NCI-H2196 treated with DMSO at 0.1 percent for 48 hours (cell line): ENCODE measurements at regions not wholly inside any gene's neighbourhood (a gene's known extent, or its start where the extent isn't known, plus 50 kb on each side); places are given as distances from the start of the nearest gene placed in this dataset.

Experiments
- DNase-seq: peaks from one replicate; lab custom pipeline; 2025; ENCODE audit not compliant: unreplicated experiment; lab: John Stamatoyannopoulos, UW

DNA sequence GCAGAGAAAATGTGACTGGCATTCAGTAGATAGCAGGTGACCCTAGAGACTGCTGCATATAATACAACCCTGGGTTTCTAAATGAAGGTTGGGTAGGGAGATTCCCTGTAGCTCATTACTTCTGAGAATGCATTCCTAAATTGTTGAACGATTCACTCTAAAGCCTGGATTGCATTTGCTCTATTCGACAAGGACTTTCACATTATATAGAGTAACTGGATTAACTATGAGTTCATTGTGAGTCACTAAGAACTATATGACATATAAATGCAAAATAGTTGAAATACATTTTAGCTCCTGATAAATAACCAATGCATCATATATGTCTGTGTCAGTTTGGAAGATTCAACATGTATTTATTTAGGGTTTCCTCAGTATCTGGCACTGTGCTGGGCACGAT is 294.7 kb upstream of the CCDC54 start:
- DNase-seq: no peak

DNA sequence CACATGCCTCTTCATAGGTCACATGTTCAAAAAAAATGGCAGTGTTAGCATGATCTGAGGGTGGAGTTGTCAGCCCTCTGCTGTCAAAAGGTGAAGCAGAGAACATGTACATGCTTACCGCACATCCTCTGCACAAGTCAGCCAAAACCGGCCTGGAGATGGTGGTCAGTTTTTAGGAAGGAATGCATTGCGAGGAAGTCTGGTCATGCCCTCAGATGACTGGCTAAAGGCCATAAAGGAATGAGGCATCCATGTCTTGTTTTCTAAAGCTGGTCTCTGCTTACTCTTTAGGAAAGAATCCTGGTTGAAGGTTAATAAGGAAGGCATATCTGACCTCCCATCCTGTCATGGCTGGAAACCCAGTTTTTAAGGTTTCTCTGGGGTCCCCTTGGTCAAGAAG is 292.0 kb upstream of the CCDC54 start:
- no peak for DNase-seq

GRCh38 chr3:107092121-107092520 is 285.1 kb upstream of the CCDC54 start:
- DNase-seq: no peak

- no peak for DNase-seq
Measured at GRCh38 chr3:107098864-107099263, 278.4 kb upstream of the CCDC54 start.

DNA sequence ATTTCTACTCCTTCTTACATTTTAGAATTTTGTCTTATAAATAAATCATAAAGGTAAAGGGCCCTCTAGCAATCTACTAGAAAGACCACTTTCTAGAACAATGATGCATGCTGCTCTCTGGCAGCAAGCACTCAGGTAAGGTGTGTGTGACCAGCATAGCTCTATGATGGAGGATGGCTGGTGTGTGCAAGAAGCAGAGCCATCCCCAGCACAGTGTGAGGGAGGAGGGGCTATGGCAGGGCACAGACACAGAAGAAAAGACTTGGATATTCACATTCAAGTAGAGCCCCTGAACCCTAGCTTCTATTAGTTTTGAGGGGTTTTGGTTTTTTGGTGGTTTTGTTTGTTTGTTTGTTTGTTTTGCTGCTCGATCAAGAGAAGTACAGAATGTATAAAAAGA is 277.1 kb upstream of the CCDC54 start:
- no peak for DNase-seq

GRCh38 chr3:107100573-107100972 is 276.7 kb upstream of the CCDC54 start:
- no peak for DNase-seq

DNA sequence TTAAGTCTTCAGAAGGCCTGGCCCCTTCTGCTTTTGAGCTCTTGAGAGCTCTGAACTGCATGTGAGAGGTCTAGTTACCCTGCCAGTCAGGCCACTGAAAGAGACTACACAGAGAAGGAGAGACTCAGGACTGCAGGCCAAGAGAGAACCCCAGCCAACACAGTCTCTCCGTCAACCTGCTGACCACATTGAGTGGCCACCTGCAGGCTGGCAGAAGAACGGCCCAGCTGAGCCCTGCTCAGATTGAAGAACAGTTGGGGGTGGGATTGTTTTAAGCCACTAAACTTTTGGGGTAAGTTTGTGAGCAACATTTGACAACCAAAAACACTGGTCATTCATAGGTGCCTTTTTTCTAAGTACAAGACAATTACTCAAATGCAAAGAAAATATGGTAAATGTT is 273.5 kb upstream of the CCDC54 start:
- no peak for DNase-seq

DNA sequence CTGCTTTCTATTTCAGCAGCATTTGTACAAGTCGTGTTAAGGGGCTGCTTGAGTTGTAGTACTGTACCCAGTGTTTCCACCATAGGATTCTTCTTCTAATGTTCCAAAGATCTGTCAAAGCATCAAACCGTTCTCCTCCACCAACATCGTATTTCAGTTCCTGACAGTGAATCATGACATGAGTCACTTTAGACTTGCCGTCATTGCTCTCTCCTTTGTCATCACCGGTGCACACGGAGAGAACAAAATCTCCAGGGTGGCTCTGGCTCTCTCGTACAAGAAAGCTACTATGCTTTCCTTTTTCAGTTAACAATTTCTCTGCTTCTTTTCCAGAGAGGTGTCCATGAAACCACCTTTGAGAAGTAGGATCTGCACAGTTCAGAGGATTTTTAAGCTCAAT is 270.9 kb upstream of the CCDC54 start:
- no peak for DNase-seq

- DNase-seq: no peak
Measured at GRCh38 chr3:107106907-107107306, 270.3 kb upstream of the CCDC54 start.

- no peak for DNase-seq
Measured at GRCh38 chr3:107110596-107111305, 266.5 kb upstream of the CCDC54 start.

- DNase-seq: no peak
Measured at GRCh38 chr3:107111872-107112271, 265.4 kb upstream of the CCDC54 start.

DNA sequence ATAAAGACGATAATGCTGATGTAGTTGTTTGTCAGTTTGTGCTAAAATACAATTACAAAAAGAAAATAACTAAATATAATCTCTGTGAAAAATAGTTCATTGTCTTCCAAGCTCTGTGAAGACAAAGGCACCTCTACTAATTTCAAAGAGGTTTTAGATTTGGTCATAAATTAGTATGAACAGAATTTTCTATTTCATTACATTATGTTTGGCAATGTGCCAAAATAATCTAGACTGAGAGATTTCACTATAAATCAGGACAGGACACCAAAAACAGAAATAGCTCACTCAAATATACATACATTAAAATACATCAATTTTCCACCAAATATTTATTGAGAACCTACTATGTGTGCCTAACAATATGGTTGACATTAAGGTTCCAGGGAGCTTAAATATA is 264.9 kb upstream of the CCDC54 start:
- no peak for DNase-seq

- no peak for DNase-seq
Measured at GRCh38 chr3:107116251-107116650, 261.0 kb upstream of the CCDC54 start.

GRCh38 chr3:107117156-107117555 is 260.1 kb upstream of the CCDC54 start:
- DNase-seq: no peak

- no peak for DNase-seq
Measured at GRCh38 chr3:107117922-107118536, 259.2 kb upstream of the CCDC54 start.

DNA sequence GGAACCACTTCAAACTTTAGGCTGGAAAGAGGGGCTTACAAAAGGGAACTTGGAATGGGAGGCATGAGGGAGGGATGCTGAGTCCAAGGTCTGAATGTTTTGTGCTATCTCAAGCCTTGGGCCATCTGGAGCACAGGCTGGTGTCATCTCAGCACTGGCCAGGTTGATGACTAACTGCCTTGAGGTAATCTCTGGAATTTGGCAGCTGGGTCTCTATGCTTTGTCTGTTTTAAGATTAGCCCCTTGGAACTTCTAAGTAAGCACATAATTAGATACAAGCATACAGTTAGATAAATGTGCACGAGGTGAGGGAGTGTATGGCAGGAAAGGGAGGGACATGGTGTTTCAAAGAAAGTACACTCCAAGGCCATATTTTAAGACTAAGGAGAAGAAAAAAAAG is 252.4 kb upstream of the CCDC54 start:
- no peak for DNase-seq

DNA sequence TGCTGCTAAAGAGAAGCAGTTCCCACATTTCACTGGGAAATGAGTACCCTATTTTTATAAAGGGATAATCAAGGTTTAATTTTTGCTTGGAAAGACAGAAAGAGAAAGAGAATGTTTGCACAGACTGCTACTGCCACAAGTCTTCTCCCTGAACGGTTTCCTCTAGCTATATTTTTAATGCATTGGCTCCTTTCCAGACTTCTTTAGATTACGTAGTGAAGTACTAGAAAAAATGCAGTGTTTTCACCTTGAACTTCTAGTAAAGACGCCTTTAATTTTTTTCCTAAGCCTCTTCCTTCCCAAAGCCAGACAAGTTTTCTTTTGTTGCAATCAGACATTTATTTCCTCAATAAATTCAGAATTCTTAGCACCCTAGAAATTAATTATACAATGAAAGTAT is 248.3 kb upstream of the CCDC54 start:
- DNase-seq: no peak

DNA sequence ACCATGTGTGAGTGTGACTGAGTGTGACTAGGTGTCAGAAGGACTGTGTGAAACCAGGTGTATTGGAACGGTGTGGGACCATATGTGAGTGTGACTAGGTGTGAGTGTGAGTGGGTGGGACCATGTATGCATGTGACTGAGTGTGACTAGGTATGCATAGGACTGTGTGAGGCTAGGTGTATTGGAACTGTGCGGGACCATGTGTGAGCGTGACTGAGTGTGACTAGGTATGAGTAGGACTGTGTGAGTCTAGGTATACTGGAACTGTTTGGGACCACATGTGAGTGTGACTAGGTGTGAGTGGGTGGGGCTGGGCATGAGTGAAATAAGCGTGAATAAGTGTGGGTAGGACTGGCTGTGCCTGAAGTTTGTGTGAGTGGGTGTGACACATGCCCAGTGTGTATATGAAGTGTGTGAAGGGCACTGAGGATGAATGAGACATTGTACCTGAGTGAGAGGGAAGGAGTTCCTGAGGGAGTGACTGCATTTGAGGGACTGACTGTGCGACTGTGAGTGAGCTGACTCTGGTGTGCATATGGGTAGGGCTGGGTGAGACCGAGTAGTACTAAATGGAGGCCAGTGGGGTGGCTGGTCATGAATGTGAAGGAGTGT is 247.0 kb upstream of the CCDC54 start:
- DNase-seq: no peak

GRCh38 chr3:107132674-107133073 is 244.6 kb upstream of the CCDC54 start:
- DNase-seq: no peak

DNA sequence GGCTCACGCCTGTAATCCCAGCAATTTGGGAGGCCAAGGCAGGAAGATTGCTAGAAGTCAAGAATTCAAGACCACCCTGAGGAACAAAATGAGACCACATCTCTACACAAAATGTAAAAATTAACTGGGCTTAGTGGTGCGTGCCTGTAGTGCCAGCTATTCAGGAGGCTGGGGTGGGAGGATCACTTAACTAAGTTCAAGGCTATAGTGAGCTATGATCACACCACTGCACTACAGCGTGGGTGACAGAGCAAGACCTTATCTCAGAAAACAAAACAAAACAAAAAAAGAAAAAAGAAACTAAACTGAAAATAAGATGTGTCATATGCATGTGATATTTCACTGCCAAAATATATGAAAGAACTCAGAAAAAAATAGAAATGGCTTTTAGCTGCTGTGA is 243.3 kb upstream of the CCDC54 start:
- DNase-seq: no peak

DNA sequence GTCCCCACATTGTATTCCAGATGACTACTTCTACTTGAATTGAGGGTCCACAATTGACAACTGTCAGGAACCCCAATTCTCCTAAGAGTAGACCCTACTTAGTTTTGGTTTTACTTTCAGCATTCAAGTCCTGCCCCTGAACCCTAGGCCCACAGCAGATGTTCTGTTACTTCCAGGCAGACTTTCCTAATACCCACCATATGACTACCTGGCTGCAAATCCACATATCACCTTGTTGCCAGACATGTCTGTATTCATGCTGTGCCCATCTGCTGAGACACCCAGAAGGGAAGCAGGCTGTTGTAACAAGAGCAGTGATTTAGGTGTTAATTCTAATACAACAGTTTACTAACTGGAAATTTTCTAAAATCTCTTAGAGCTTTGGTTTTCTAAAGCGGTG is 235.1 kb upstream of the CCDC54 start:
- DNase-seq: no peak

DNA sequence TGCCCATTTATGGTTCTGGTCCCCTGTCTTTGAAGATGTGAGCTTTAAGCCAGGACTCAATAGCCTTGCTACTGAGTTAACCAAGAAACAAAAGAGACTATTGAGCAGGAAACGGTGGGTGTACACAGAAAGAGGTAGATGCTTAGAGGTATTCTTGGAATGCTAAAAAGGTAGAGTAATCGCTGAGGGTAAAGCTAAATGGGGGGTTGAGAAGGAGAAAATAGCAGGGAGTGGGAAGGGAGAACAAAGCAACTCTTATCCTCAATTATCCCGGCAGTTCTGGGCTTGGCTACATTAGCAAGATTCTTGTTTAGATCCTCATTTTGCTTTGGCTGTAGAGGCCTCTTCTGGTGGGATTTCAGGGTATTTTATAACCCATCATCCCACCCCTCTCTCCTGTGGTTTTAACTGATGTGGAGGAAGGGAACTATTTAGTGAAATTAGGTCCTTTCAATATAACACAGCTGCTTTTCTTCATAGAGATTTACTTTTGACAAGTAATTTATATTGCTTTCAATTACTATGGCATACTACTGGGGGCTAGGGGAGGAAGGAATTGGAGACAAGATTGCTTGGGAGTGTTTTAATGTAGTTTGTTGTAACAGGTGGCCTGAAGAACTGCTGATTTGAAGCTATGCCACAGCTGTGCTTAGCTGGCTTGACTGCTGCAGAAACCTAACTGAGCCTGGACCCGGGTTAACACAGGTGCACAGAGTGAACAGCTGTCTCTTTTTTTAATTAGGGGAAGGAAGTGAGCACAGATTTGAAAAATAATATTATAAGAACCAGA is 234.3 kb upstream of the CCDC54 start:
- no peak for DNase-seq
